GM12891 (cell line): ENCODE measurements at regions not wholly inside any gene's neighbourhood (a gene's known extent, or its start where the extent isn't known, plus 50 kb on each side); places are given as distances from the start of the nearest gene placed in this dataset.

Experiments used
- PAX5 ChIP-seq: IDR thresholded peaks from 2 replicates; pipeline ENCODE4 v1.6.1; 2011; ENCODE audit warnings: low read length, moderate library complexity, mild to moderate bottlenecking; ENCODE audit not compliant: insufficient read depth, severe bottlenecking
- POLR2A ChIP-seq: IDR thresholded peaks from 2 replicates; pipeline ENCODE4 v1.6.1; 2011; ENCODE audit warnings: low read depth, low read length, control low read depth
- POLR2AphosphoS5 ChIP-seq: IDR thresholded peaks from 2 replicates; pipeline ENCODE4 v1.6.1; 2011; ENCODE audit warnings: low read depth, low read length, control low read depth
- POU2F2 ChIP-seq: IDR thresholded peaks from 2 replicates; pipeline ENCODE4 v1.6.1; 2011; ENCODE audit warnings: low read depth, mild to moderate bottlenecking, control low read depth, low read length, moderate library complexity

DNA sequence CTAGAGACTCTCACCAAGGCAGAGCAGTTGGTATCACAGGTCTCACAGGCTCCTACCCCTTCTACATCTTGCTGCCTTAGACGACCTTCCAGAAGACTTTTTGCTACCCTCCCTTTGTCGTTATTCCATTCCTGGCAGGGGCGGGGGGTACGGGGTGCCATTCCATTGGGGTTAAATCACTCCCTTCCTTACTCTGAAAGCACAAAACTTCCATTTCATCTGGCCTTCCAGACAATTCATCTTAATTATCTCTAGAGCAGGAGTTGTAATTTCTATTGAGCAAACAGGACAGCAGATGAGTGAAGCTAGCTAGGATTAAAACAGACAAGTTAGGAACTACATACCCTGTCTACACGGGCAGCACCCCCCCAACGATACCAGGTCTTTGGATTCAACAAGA is 276.2 kb upstream of the TANK start:
- no peak for TF ChIP-seq POLR2A
- TF ChIP-seq POLR2AphosphoS5: no peak
- TF ChIP-seq PAX5: no peak
- TF ChIP-seq POU2F2: no peak
